ENCODE measurements at regions not wholly inside any gene's neighbourhood (a gene's known extent, or its start where the extent isn't known, plus 50 kb on each side); places are given as distances from the start of the nearest gene placed in this dataset.

DNA sequence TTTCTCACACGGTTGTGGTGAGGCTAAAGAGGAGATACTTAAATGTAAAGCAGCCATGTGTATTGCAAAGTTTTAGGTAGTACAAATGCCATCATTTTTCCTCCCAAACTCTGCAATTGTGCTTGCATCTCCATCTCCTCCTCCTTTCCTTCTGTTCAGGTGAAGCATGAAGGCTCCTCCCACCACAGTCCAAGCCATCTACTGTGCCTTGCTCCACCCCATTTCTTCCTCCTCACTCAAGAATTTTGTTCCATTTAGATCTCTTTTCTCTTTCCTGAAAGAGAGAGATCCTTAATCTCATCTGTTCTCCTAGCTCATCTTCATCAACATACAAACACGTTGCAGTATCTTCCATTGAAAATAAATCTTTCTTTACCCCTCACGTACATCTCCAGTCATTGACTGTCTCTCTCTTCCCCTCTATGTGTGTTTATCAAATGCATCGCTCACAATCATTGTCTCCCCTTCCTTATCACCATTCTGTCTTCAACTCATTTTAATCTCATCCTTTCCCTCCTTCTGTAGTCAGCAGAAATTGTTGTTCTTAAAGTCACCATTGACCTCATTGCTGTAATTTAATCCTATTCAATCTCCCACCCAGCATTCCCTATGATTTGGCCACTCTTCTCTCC is 392.1 kb downstream of the RAD51AP2 start:
- no peak overlapping the region for H3K27ac Mint-ChIP-seq
- TF ChIP-seq CTCF (IDR thresholded peaks at IDR 0.05) = no peak
- H3K36me3 ChIP-seq (ENCODE audit: control insufficient read depth, insufficient read depth, low read length) = no peaks in the 10 kb centered on the region
- no peak overlapping the region for H3K4me3 ChIP-seq (ENCODE audit: low read length)
- no peaks in the 10 kb centered on the region for H3K36me3 Mint-ChIP-seq
- H3K4me3 Mint-ChIP-seq = no peak overlapping the region
- DNase-seq = no peak
- H3K27me3 ChIP-seq (ENCODE audit: control insufficient read depth, insufficient read depth, low read length) = no peaks in the 10 kb centered on the region
- H3K27me3 Mint-ChIP-seq (ENCODE audit: low read depth in 2 of 2) = no peaks in the 10 kb centered on the region
- H3K4me1 Mint-ChIP-seq = no peaks in the 10 kb centered on the region
- no peaks in the 10 kb centered on the region for H3K4me1 ChIP-seq (ENCODE audit: control insufficient read depth, insufficient read depth, low read length)
- H3K9me3 Mint-ChIP-seq = peaks cover 5 to 9% of the 10 kb centered on the region in 2 donors
- intact Hi-C loops (cut with micrococcal nuclease) = no loop called here
- WGBS (ENCODE audit: insufficient coverage) = 83% methylated on average over 3 of the region's 4 CpGs
- H3K9me3 ChIP-seq (ENCODE audit: control insufficient read depth, insufficient read depth, low read length) = no peaks in the 10 kb centered on the region
- no peak overlapping the region for H3K27ac ChIP-seq (ENCODE audit: low read length)
- no peak for ATAC-seq

- WGBS (ENCODE audit: insufficient coverage) = no CpG with 5 or more reads among the region's 1 CpG
Measured at GRCh38 chr2:17124575-17125318, 393.5 kb downstream of the RAD51AP2 start.

DNA sequence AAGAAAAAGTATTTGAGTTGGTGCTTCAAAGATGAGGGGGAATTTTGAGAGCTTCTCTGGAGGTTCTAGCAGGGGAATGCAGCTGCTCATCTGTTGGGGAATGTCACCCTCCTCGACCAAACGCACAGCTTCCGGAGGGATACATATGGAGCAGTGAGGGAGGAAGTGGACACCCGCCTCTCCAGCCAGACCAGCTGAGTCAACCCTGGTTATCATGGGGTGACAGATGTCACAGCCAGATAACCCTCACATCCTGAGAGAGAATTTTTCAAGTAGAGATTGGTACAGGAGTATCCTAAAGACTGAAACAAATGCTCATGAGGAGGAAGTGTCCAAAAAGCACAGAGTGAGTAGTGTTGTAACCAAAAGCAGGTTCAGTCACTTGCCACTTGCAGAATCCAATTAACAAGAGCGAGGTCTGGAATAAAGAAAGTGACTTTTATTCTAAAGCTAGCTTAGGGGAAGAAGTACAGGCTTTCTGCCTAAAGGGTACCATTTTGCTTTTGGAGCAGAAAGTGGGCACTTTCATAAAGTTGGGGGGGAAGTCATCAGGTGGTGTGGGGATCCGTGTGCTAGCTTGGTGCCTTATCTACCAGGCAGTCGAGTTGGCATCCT is 395.2 kb downstream of the RAD51AP2 start:
- H3K27me3 Mint-ChIP-seq (ENCODE audit: low read depth in 2 of 2) = no peaks in the 10 kb centered on the region
- no peak overlapping the region for H3K27ac Mint-ChIP-seq
- Histone ChIP-seq H3K36me3 (ENCODE audit: control insufficient read depth, insufficient read depth, low read length) (no peaks in the 10 kb centered on the region), H3K9me3 (ENCODE audit: control insufficient read depth, insufficient read depth, low read length) (no peaks in the 10 kb centered on the region), H3K4me1 (ENCODE audit: control insufficient read depth, insufficient read depth, low read length) (no peaks in the 10 kb centered on the region), H3K27ac (ENCODE audit: low read length) (no peak overlapping the region), H3K4me3 (ENCODE audit: low read length) (no peak overlapping the region), H3K27me3 (ENCODE audit: control insufficient read depth, insufficient read depth, low read length) (no peaks in the 10 kb centered on the region)
- H3K36me3 Mint-ChIP-seq = no peaks in the 10 kb centered on the region
- ATAC-seq (no peak), DNase-seq (no peak)
- TF ChIP-seq CTCF (IDR thresholded peaks at IDR 0.05) = no peak
- peaks cover 10 to 14% of the 10 kb centered on the region in 2 donors for H3K9me3 Mint-ChIP-seq
- no peaks in the 10 kb centered on the region for H3K4me1 Mint-ChIP-seq
- intact Hi-C loops (cut with micrococcal nuclease) = no loop called here
- H3K4me3 Mint-ChIP-seq = no peak overlapping the region
- WGBS (ENCODE audit: insufficient coverage) = 12% methylated on average over 7 of the region's 7 CpGs

More at GRCh38 chr2:17124575-17125318, 393.5 kb downstream of the RAD51AP2 start:
- H3K4me3 ChIP-seq (ENCODE audit: low read length) = no peak overlapping the region
- H3K4me1 Mint-ChIP-seq = no peaks in the 10 kb centered on the region
- H3K27ac ChIP-seq (ENCODE audit: low read length) = no peak overlapping the region
- H3K4me1 ChIP-seq (ENCODE audit: control insufficient read depth, insufficient read depth, low read length) = no peaks in the 10 kb centered on the region
- no peak for ATAC-seq
- no peak for TF ChIP-seq CTCF (IDR thresholded peaks at IDR 0.05)
- peaks cover 5 to 9% of the 10 kb centered on the region in 2 donors for H3K9me3 Mint-ChIP-seq
- no peaks in the 10 kb centered on the region for H3K27me3 ChIP-seq (ENCODE audit: control insufficient read depth, insufficient read depth, low read length)
- no peaks in the 10 kb centered on the region for H3K27me3 Mint-ChIP-seq (ENCODE audit: low read depth in 2 of 2)
- no peak for DNase-seq
- no peak overlapping the region for H3K4me3 Mint-ChIP-seq
- H3K27ac Mint-ChIP-seq = no peak overlapping the region
- no peaks in the 10 kb centered on the region for H3K9me3 ChIP-seq (ENCODE audit: control insufficient read depth, insufficient read depth, low read length)
- H3K36me3 Mint-ChIP-seq = no peaks in the 10 kb centered on the region
- H3K36me3 ChIP-seq (ENCODE audit: control insufficient read depth, insufficient read depth, low read length) = no peaks in the 10 kb centered on the region
- intact Hi-C loops (cut with micrococcal nuclease) = no loop called here
